Transverse colon (tissue), 4 donors: ENCODE measurements at regions not wholly inside any gene's neighbourhood (a gene's known extent, or its start where the extent isn't known, plus 50 kb on each side); places are given as distances from the start of the nearest gene placed in this dataset.

Experiments
- EP300 ChIP-seq: sonication (generic); formaldehyde crosslinking; IDR thresholded peaks from one replicate; pipeline ENCODE4 v1.6.1; 2017; ENCODE audit warnings: antibody characterized with exemption, low read depth
- POLR2A ChIP-seq: fragments of 450-650 bp; IDR thresholded peaks from one replicate; pipeline ENCODE4 v1.6.1; 2016; ENCODE audit warnings: antibody characterized with exemption, mild to moderate bottlenecking, moderate library complexity
- POLR2AphosphoS5 ChIP-seq, 3 donors: sonication (generic); formaldehyde crosslinking; IDR thresholded peaks; one replicate each; pipeline ENCODE4 v1.6.1; 2016; ENCODE audit warnings: antibody characterized with exemption in 3 of 3
- TF ChIP-seq, protein P1 (sequence below), 5 experiments: fragments of 200-600 bp in 3 of 5; fragments of 450-650 bp in 2 of 5; sonication (generic) in 3 of 5; IDR thresholded peaks; 1 replicate in 2 of 5; 2 replicates in 3 of 5; pipeline ENCODE4 v1.5.1; 2016 to 2017; ENCODE audit warnings: antibody characterized with exemption in 5 of 5, inconsistent platforms in 3 of 5, mild to moderate bottlenecking in 2 of 5, moderate library complexity in 1 of 5

DNA sequence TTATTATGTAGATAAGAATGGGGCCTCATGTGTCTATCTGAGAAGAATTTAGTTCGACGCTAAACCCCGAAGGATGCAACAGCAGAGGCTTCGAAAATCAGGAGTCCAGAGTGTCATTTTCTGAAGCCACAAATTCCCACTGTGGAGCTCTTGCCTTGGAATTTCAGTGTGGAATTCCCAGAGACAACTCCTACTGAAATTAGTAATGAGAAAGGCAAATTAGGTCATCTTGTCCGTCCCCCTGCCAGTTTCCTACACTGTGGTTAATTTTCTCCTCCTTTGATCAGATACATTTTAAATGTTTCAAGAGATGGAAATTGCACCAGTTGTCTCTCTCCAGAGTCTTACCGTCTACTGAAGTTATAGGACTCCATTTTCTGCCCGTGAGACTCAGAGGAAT, 633.6 kb downstream of the BNC2 start:
- no peak for TF ChIP-seq POLR2AphosphoS5 (IDR thresholded peaks at IDR 0.05)
- TF ChIP-seq, protein P1, sequence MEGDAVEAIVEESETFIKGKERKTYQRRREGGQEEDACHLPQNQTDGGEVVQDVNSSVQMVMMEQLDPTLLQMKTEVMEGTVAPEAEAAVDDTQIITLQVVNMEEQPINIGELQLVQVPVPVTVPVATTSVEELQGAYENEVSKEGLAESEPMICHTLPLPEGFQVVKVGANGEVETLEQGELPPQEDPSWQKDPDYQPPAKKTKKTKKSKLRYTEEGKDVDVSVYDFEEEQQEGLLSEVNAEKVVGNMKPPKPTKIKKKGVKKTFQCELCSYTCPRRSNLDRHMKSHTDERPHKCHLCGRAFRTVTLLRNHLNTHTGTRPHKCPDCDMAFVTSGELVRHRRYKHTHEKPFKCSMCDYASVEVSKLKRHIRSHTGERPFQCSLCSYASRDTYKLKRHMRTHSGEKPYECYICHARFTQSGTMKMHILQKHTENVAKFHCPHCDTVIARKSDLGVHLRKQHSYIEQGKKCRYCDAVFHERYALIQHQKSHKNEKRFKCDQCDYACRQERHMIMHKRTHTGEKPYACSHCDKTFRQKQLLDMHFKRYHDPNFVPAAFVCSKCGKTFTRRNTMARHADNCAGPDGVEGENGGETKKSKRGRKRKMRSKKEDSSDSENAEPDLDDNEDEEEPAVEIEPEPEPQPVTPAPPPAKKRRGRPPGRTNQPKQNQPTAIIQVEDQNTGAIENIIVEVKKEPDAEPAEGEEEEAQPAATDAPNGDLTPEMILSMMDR (IDR thresholded peaks at IDR 0.05) = no peak
- no peak for TF ChIP-seq POLR2A
- TF ChIP-seq EP300 = no peak
